Natural killer cell (primary cell): ENCODE measurements at regions not wholly inside any gene's neighbourhood (a gene's known extent, or its start where the extent isn't known, plus 50 kb on each side); places are given as distances from the start of the nearest gene placed in this dataset.

Source experiments
- ATAC-seq, 3 donors: fragments of 150-1000 bp in 2 of 3; fragments of 200-7000 bp in 1 of 3; cut with Tn5 transposase; 1 replicate in 1 of 3; 2 replicates in 2 of 3; pipeline ENCODE4 v1.10.0; 2021; ENCODE audit warnings: mild to moderate bottlenecking in 2 of 3, moderate library complexity in 2 of 3
- DNase-seq, 2 donors: peaks; one replicate each; pipeline versions ENCODE4 v3.0.0 to v3.0.0-alpha.2; 2013 to 2021; ENCODE audit warnings: mixed read lengths in 1 of 2
- H3K27ac ChIP-seq: one replicate; pipeline ENCODE4 v1.5.1; 2013; ENCODE audit warnings: mild to moderate bottlenecking, low read length
- H3K27me3 ChIP-seq: one replicate; pipeline ENCODE4 v1.6.1; 2013; ENCODE audit warnings: low read length; ENCODE audit not compliant: control insufficient read depth, insufficient read depth
- H3K36me3 ChIP-seq: one replicate; pipeline ENCODE4 v1.6.1; 2013; ENCODE audit warnings: low read length; ENCODE audit not compliant: control insufficient read depth, insufficient read depth
- H3K4me1 ChIP-seq: one replicate; pipeline ENCODE4 v1.6.1; 2013; ENCODE audit warnings: low read length; ENCODE audit not compliant: control insufficient read depth, insufficient read depth
- H3K4me3 ChIP-seq: one replicate; pipeline ENCODE4 v1.5.1; 2013; ENCODE audit warnings: low read length
- H3K9me3 ChIP-seq: one replicate; pipeline ENCODE4 v1.6.1; 2013; ENCODE audit warnings: low read length; ENCODE audit not compliant: control insufficient read depth, insufficient read depth
- H3K27ac Mint-ChIP-seq, 2 donors: one replicate each; pipeline ENCODE4 v1.8.0; 2022; ENCODE audit warnings: mild to moderate bottlenecking in 2 of 2, mixed read lengths in 2 of 2, moderate library complexity in 1 of 2
- H3K27me3 Mint-ChIP-seq, 2 donors: one replicate each; pipeline ENCODE4 v1.8.0; 2022; ENCODE audit warnings: low read depth in 2 of 2, mixed read lengths in 2 of 2
- H3K36me3 Mint-ChIP-seq: one replicate; pipeline ENCODE4 v1.8.0; 2022; ENCODE audit warnings: mixed read lengths
- H3K4me1 Mint-ChIP-seq, 2 donors: one replicate each; pipeline ENCODE4 v1.8.0; 2022; ENCODE audit warnings: mixed read lengths in 2 of 2
- H3K4me3 Mint-ChIP-seq: one replicate; pipeline ENCODE4 v1.8.0; 2022; ENCODE audit warnings: mild to moderate bottlenecking, moderate library complexity, mixed read lengths
- H3K9me3 Mint-ChIP-seq, 2 donors: one replicate each; pipeline ENCODE4 v1.8.0; 2022; ENCODE audit warnings: mixed read lengths in 2 of 2
- WGBS: methylation state at CpG from one replicate; pipeline ENCODE4 v1.1.7; 2013; ENCODE audit warnings: missing lambda C conversion rate; ENCODE audit not compliant: insufficient coverage; 5-methylcytosine and 5-hydroxymethylcytosine counted together
- intact Hi-C: fragments of 100-400 bp; cut with micrococcal nuclease; formaldehyde crosslinking; loops from one replicate; pipeline ENCODE4 v1.14.2; 2022
- TF ChIP-seq, protein P1 (sequence below): fragments of 200-600 bp; IDR thresholded peaks from one replicate; pipeline ENCODE4 v1.8.0; 2022; ENCODE audit warnings: antibody characterized with exemption

DNA sequence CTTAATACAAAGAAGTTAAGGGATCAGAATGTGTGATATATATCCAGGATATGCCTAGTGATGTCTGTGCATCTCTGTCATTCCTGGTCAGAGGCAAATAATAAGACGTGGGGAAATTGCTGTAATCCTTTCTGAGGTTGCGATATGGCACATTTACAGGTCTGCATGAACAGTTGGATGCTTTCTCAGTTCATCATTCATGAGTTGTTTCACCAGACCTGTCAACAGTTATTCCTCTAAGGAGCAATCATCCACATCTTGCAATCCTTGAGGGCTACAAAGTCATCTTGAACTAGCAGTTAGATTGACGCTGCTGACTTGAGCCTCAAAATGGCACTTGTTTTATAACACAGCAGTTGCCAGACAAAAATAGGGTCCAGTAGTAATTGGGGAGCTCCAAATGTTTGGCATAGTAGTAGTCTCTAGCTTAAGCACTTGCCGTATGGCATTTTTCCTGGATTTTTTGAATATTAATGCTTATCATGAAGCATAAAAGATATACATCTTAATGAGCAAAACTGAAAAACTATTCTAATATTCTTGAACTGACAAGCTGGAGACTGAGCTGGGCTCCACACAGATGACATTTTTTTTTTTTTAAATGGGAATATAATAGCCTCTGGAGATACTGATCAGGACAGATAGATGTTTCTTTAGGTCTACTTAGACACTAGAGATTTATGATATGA, 761.7 kb downstream of the VGLL3 start:
- Mint-ChIP-seq H3K4me3 (no peak overlapping the region), H3K36me3 (no peaks in the 10 kb centered on the region), H3K4me1 (no peaks in the 10 kb centered on the region), H3K9me3 (peaks cover 6 to 10% of the 10 kb centered on the region in 2 donors), H3K27ac (no peak overlapping the region), H3K27me3 (no peaks in the 10 kb centered on the region)
- Histone ChIP-seq H3K27me3 (no peaks in the 10 kb centered on the region), H3K4me3 (no peak overlapping the region), H3K9me3 (no peaks in the 10 kb centered on the region), H3K4me1 (no peaks in the 10 kb centered on the region), H3K36me3 (no peaks in the 10 kb centered on the region), H3K27ac (no peak overlapping the region)
- TF ChIP-seq, protein P1, sequence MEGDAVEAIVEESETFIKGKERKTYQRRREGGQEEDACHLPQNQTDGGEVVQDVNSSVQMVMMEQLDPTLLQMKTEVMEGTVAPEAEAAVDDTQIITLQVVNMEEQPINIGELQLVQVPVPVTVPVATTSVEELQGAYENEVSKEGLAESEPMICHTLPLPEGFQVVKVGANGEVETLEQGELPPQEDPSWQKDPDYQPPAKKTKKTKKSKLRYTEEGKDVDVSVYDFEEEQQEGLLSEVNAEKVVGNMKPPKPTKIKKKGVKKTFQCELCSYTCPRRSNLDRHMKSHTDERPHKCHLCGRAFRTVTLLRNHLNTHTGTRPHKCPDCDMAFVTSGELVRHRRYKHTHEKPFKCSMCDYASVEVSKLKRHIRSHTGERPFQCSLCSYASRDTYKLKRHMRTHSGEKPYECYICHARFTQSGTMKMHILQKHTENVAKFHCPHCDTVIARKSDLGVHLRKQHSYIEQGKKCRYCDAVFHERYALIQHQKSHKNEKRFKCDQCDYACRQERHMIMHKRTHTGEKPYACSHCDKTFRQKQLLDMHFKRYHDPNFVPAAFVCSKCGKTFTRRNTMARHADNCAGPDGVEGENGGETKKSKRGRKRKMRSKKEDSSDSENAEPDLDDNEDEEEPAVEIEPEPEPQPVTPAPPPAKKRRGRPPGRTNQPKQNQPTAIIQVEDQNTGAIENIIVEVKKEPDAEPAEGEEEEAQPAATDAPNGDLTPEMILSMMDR = no peak
- intact Hi-C loops = no loop called here
- 85% methylated on average over 3 of the region's 4 CpGs for WGBS
- ATAC-seq (no peak), DNase-seq (no peak)

DNA sequence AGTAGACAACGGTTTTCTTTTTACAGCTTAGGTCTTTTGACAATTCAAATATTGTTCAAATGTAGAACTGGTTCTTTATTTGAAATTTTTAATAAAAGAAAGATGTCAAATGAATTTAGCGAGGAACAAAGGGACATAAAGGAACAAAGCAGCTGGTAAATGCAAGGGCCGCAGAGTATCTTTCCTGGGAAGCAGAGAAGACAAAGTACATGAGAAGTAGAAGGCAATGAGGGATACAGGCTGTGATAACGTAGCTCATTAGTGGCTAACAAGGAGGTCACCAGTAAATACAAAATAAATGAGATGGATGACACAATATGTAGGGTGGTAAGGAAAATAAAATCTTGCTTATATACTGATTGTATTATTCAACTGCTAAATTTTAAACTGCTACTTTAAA, 762.8 kb downstream of the VGLL3 start:
- ATAC-seq (no peak), DNase-seq (no peak)
- Mint-ChIP-seq H3K4me3 (no peak overlapping the region), H3K36me3 (no peaks in the 10 kb centered on the region), H3K9me3 (peaks cover 8% of the 10 kb centered on the region in 2 donors), H3K27me3 (no peaks in the 10 kb centered on the region), H3K27ac (no peak overlapping the region), H3K4me1 (no peaks in the 10 kb centered on the region)
- no peak overlapping the region for H3K27ac ChIP-seq
- H3K4me1 ChIP-seq = no peaks in the 10 kb centered on the region
- no peaks in the 10 kb centered on the region for H3K36me3 ChIP-seq
- WGBS = 79% methylated on average over 3 of the region's 4 CpGs
- no peaks in the 10 kb centered on the region for H3K27me3 ChIP-seq
- no peaks in the 10 kb centered on the region for H3K9me3 ChIP-seq
- H3K4me3 ChIP-seq = no peak overlapping the region
- intact Hi-C loops = no loop called here
- TF ChIP-seq, protein P1 = no peak

DNA sequence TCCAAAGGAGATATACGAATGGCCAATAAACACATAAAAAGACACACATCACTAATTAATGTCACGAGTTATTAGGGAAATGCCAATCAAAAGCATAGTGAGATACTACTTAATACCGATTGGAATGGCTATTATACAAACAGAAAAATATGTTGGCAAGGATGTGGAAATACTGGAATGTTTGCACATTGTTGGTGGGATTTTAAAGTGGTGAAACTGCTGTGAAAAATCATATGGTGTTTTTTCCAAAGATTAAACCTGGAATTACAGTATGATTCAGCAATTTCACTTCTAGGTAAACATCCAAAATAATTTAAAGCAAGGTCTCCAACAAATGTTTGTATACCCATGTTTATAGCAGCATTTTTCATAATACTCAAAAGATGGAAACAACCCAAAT, 765.5 kb downstream of the VGLL3 start:
- Histone ChIP-seq H3K36me3 (no peaks in the 10 kb centered on the region), H3K27me3 (no peaks in the 10 kb centered on the region), H3K9me3 (no peaks in the 10 kb centered on the region), H3K4me1 (no peaks in the 10 kb centered on the region), H3K27ac (no peak overlapping the region), H3K4me3 (no peak overlapping the region)
- intact Hi-C loops = no loop called here
- no peak for DNase-seq
- H3K9me3 Mint-ChIP-seq = peaks cover 10 to 18% of the 10 kb centered on the region in 2 donors
- 77% methylated on average over 1 of the region's 3 CpGs for WGBS
- peaks cover 6% of the 10 kb centered on the region for H3K36me3 Mint-ChIP-seq
- no peak overlapping the region for H3K4me3 Mint-ChIP-seq
- TF ChIP-seq, protein P1 = no peak
- no peak overlapping the region for H3K27ac Mint-ChIP-seq
- H3K4me1 Mint-ChIP-seq = no peaks in the 10 kb centered on the region
- no peaks in the 10 kb centered on the region for H3K27me3 Mint-ChIP-seq
- no peak for ATAC-seq

DNA sequence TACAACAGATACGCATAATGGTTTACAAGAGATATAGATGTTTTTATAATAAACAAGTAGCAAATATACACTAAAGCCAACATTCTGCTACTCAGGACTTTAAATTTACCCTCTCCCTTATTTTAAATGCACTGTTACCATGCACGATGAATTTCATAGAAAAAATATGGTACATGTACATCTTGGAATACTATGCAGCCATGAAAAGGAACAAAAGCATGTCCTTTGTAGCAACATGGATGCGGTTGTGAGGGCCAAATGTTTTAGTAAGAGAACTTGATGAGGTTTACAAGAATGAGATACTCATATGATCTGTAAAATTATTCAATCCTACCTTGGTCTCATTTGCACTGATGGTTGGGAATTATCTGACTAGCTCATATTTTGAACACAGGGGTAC, 769.3 kb downstream of the VGLL3 start:
- no peaks in the 10 kb centered on the region for H3K4me1 ChIP-seq
- DNase-seq = no peak

More for the DNA sequence above, 769.3 kb downstream of the VGLL3 start:
- peaks cover 10 to 20% of the 10 kb centered on the region in 2 donors for H3K9me3 Mint-ChIP-seq
- no peak for ATAC-seq
- H3K4me1 Mint-ChIP-seq = no peaks in the 10 kb centered on the region
- 91% methylated on average over 2 of the region's 3 CpGs for WGBS
- H3K27me3 ChIP-seq = no peaks in the 10 kb centered on the region
- H3K9me3 ChIP-seq = no peaks in the 10 kb centered on the region
- no peaks in the 10 kb centered on the region for H3K36me3 ChIP-seq
- peaks cover 12% of the 10 kb centered on the region for H3K36me3 Mint-ChIP-seq
- no peak overlapping the region for H3K27ac Mint-ChIP-seq
- no peaks in the 10 kb centered on the region for H3K27me3 Mint-ChIP-seq
- intact Hi-C loops = no loop called here
- no peak overlapping the region for H3K27ac ChIP-seq
- TF ChIP-seq, protein P1 = no peak
- no peak overlapping the region for H3K4me3 Mint-ChIP-seq
- H3K4me3 ChIP-seq = no peak overlapping the region
